ENCODE measurements at regions not wholly inside any gene's neighbourhood (a gene's known extent, or its start where the extent isn't known, plus 50 kb on each side); places are given as distances from the start of the nearest gene placed in this dataset.

- DNase-seq (ENCODE audit: low read depth, low spot score): no peak
Observed at GRCh38 chr5:61737301-61737963, 405.4 kb downstream of the ZSWIM6 start.

GRCh38 chr5:61737964-61738340 is 405.9 kb downstream of the ZSWIM6 start:
- no peak for DNase-seq (ENCODE audit: low read depth, low spot score)

GRCh38 chr5:61738446-61738845 is 406.4 kb downstream of the ZSWIM6 start:
- DNase-seq (ENCODE audit: low read depth, low spot score): no peak

GRCh38 chr5:61744690-61745619 is 412.9 kb downstream of the ZSWIM6 start:
- DNase-seq (ENCODE audit: low read depth, low spot score): no peak

GRCh38 chr5:61746831-61747575 is 414.9 kb downstream of the ZSWIM6 start:
- DNase-seq (ENCODE audit: low read depth, low spot score): no peak

GRCh38 chr5:61748121-61748520 is 416.1 kb downstream of the ZSWIM6 start:
- no peak for DNase-seq (ENCODE audit: low read depth, low spot score)

GRCh38 chr5:61748651-61749050 is 416.6 kb downstream of the ZSWIM6 start:
- DNase-seq (ENCODE audit: low read depth, low spot score): no peak

- no peak for DNase-seq (ENCODE audit: low read depth, low spot score)
Observed at GRCh38 chr5:61752588-61752987, 420.5 kb downstream of the ZSWIM6 start.

GRCh38 chr5:61754792-61755191 is 422.7 kb downstream of the ZSWIM6 start:
- no peak for DNase-seq (ENCODE audit: low read depth, low spot score)

- DNase-seq (ENCODE audit: low read depth, low spot score): no peak
Observed at GRCh38 chr5:61755726-61756222, 423.7 kb downstream of the ZSWIM6 start.

- DNase-seq (ENCODE audit: low read depth, low spot score): no peak
Observed at GRCh38 chr5:61758711-61759110, 426.7 kb downstream of the ZSWIM6 start.

GRCh38 chr5:61765471-61765870 is 433.4 kb downstream of the ZSWIM6 start:
- no peak for DNase-seq (ENCODE audit: low read depth, low spot score)

- DNase-seq (ENCODE audit: low read depth, low spot score): no peak
Observed at GRCh38 chr5:61766141-61766540, 434.1 kb downstream of the ZSWIM6 start.

- no peak for DNase-seq (ENCODE audit: low read depth, low spot score)
Observed at GRCh38 chr5:61767231-61768080, 435.4 kb downstream of the ZSWIM6 start.

- no peak for DNase-seq (ENCODE audit: low read depth, low spot score)
Observed at GRCh38 chr5:61768692-61769281, 436.7 kb downstream of the ZSWIM6 start.

GRCh38 chr5:61771062-61771461 is 439.0 kb downstream of the ZSWIM6 start:
- no peak for DNase-seq (ENCODE audit: low read depth, low spot score)

- no peak for DNase-seq (ENCODE audit: low read depth, low spot score)
Observed at GRCh38 chr5:61771808-61772207, 439.8 kb downstream of the ZSWIM6 start.

GRCh38 chr5:61775901-61776300 is 443.8 kb downstream of the ZSWIM6 start:
- no peak for DNase-seq (ENCODE audit: low read depth, low spot score)

GRCh38 chr5:61777292-61777691 is 445.2 kb downstream of the ZSWIM6 start:
- no peak for DNase-seq (ENCODE audit: low read depth, low spot score)

GRCh38 chr5:61779743-61780142 is 447.7 kb downstream of the ZSWIM6 start:
- DNase-seq (ENCODE audit: low read depth, low spot score): no peak

GRCh38 chr5:61783481-61783880 is 451.4 kb downstream of the ZSWIM6 start:
- DNase-seq (ENCODE audit: low read depth, low spot score): no peak
